Chondrocyte (in vitro differentiated cells): ENCODE measurements at regions not wholly inside any gene's neighbourhood (a gene's known extent, or its start where the extent isn't known, plus 50 kb on each side); places are given as distances from the start of the nearest gene placed in this dataset.
"Not testable (repeated sequence)": the region's sequence is repeated elsewhere in the genome, so short reads cannot be mapped to it uniquely, and the experiment has no call there.

Source experiments
- DNase-seq: peaks from one replicate; pipeline ENCODE4 v3.0.0; 2021; ENCODE audit warnings: mixed read lengths, low spot score
- H3K27ac Mint-ChIP-seq: one replicate; pipeline ENCODE4 v1.8.0; 2021; ENCODE audit warnings: mild to moderate bottlenecking, moderate library complexity, mixed read lengths; ENCODE audit not compliant: unreplicated experiment
- H3K27me3 Mint-ChIP-seq: 2 replicates; pipeline ENCODE4 v1.8.0; 2021; ENCODE audit warnings: low read depth, mixed read lengths
- H3K36me3 Mint-ChIP-seq: 2 replicates; pipeline ENCODE4 v1.8.0; 2021; ENCODE audit warnings: low read depth, mixed read lengths
- H3K4me1 Mint-ChIP-seq: 2 replicates; pipeline ENCODE4 v1.8.0; 2021; ENCODE audit warnings: low read depth, mild to moderate bottlenecking, mixed read lengths
- H3K4me3 Mint-ChIP-seq: one replicate; pipeline ENCODE4 v1.8.0; 2021; ENCODE audit warnings: mild to moderate bottlenecking, moderate library complexity, mixed read lengths; ENCODE audit not compliant: unreplicated experiment
- H3K9me3 Mint-ChIP-seq: 2 replicates; pipeline ENCODE4 v1.8.0; 2021; ENCODE audit warnings: low read depth, mixed read lengths
- CTCF ChIP-seq: fragments of 200-600 bp; sonication (generic); IDR thresholded peaks from 2 replicates; pipeline ENCODE4 v1.5.0; 2021; ENCODE audit warnings: antibody characterized with exemption, mild to moderate bottlenecking, moderate library complexity

GRCh38 chrX:45506149-45506730 is 305.6 kb upstream of the DIPK2B start:
- peaks cover 7% of the 10 kb centered on the region for H3K9me3 Mint-ChIP-seq
- H3K4me1 Mint-ChIP-seq: peaks cover 43% of the 10 kb centered on the region
- H3K4me3 Mint-ChIP-seq: no peak overlapping the region
- no peak for DNase-seq
- H3K27me3 Mint-ChIP-seq: no peaks in the 10 kb centered on the region
- no peaks in the 10 kb centered on the region for H3K36me3 Mint-ChIP-seq
- H3K27ac Mint-ChIP-seq: peak overlapping the region; percentile 90
- TF ChIP-seq CTCF: no peak

- Mint-ChIP-seq H3K27ac (peak overlapping the region; percentile 18), H3K27me3 (no peaks in the 10 kb centered on the region), H3K9me3 (peaks cover 9% of the 10 kb centered on the region), H3K4me3 (no peak overlapping the region), H3K4me1 (peaks cover 43% of the 10 kb centered on the region), H3K36me3 (no peaks in the 10 kb centered on the region)
- DNase-seq: no peak
- no peak for TF ChIP-seq CTCF
These were observed 304.5 kb upstream of the DIPK2B start for GRCh38 chrX:45505214-45505613.

DNA sequence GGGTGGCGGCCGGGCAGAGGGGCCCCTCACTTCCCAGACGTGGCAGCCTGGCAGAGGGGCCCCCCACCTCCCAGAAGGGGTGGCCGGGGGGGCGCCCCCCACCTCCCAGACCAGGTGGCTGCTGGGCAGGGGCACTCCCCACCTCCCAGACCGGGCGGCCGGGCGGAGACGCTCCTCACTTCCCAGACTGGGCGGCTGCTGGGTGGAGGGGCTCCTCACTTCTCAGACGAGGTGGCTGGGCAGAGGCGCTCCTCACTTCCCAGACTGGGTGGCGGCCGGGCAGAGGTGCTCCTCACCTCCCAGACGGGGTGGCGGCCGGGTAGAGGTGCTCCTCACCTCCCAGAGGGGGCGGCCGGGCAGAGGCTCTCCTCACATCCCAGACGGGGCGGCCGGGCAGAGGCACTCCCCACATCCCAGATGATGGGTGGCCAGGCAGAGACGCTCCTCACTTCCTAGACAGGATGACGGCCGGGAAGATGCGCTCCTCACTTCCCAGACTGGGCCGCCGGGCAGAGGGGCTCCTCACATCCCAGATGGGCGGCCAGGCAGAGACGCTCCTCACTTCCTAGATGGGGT is 303.2 kb upstream of the DIPK2B start:
- H3K4me3 Mint-ChIP-seq, H3K27ac Mint-ChIP-seq, H3K27me3 Mint-ChIP-seq, H3K36me3 Mint-ChIP-seq: not testable (repeated sequence)
- peaks cover 15% of the 10 kb centered on the region for H3K9me3 Mint-ChIP-seq
- peaks cover 42% of the 10 kb centered on the region for H3K4me1 Mint-ChIP-seq
- DNase-seq: peak; percentile 93

DNA sequence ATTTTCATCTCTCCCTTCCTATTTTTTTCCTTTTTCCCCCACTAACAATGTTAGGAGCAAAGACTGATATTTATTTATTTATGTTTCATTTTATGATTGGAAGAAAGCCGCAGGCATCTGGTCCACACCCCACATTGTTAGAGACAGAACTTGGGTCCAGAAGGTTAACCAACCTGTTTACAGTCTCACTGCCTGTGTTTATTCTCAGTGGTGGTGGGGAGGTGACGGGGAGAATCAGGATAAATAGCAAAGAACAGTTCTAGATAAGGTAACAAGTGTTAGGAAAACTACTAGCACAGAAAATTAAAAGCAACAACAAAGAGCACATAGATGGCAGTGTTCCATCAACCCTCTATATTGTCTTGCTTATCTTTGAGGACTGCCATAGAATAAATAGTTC is 301.7 kb upstream of the DIPK2B start:
- peaks cover 17% of the 10 kb centered on the region for H3K9me3 Mint-ChIP-seq
- H3K4me3 Mint-ChIP-seq: no peak overlapping the region
- DNase-seq: no peak
- no peak for TF ChIP-seq CTCF
- H3K36me3 Mint-ChIP-seq: no peaks in the 10 kb centered on the region
- no peak overlapping the region for H3K27ac Mint-ChIP-seq
- no peaks in the 10 kb centered on the region for H3K27me3 Mint-ChIP-seq
- H3K4me1 Mint-ChIP-seq: peaks cover 34% of the 10 kb centered on the region

DNA sequence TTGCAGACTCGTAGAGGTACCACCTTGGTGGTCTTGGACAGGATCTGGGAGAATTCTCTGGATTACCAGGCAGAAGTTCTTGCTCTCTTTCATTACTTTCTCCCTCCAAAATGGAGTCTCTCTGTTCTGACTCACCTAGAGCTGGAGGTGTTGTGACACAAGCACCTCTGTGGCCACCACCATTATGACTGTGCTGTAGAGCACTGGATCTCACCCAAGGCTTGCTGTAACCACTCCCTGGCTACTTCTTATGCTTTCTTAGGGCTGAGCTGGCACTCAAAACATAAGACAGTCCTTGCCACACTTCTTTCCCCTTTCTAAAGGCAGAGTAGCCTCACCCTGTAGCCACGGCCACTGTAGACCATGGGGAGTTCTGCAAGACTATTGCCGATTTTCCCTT is 296.6 kb upstream of the DIPK2B start:
- DNase-seq: no peak
- no peak overlapping the region for H3K27ac Mint-ChIP-seq
- H3K4me3 Mint-ChIP-seq: no peak overlapping the region
- H3K9me3 Mint-ChIP-seq: peaks cover 56% of the 10 kb centered on the region
- H3K4me1 Mint-ChIP-seq: peaks cover 8% of the 10 kb centered on the region
- no peaks in the 10 kb centered on the region for H3K27me3 Mint-ChIP-seq
- TF ChIP-seq CTCF: no peak
- peaks cover 9% of the 10 kb centered on the region for H3K36me3 Mint-ChIP-seq

GRCh38 chrX:45485719-45486118 is 285.0 kb upstream of the DIPK2B start:
- Mint-ChIP-seq H3K27ac (no peak overlapping the region), H3K36me3 (peaks cover 4% of the 10 kb centered on the region), H3K4me3 (no peak overlapping the region), H3K4me1 (peaks cover 9% of the 10 kb centered on the region), H3K27me3 (no peaks in the 10 kb centered on the region), H3K9me3 (peaks cover 21% of the 10 kb centered on the region)
- no peak for TF ChIP-seq CTCF
- no peak for DNase-seq
